Left cardiac atrium (tissue), 4 donors: ENCODE measurements at regions not wholly inside any gene's neighbourhood (a gene's known extent, or its start where the extent isn't known, plus 50 kb on each side); places are given as distances from the start of the nearest gene placed in this dataset.

Source experiments
- ATAC-seq, 2 donors: fragments of 200-7000 bp; cut with Tn5 transposase; one replicate each; pipeline ENCODE4 v1.9.1; 2020; ENCODE audit warnings: mild to moderate bottlenecking in 2 of 2, moderate library complexity in 2 of 2
- DNase-seq: peaks from one replicate; pipeline ENCODE4 v3.0.0-alpha.2; 2020
- intact Hi-C, 2 donors: fragments of 100-400 bp; cut with DNase I; formaldehyde crosslinking; loops; one replicate each; pipeline versions ENCODE4 v1.14.1 to v1.15.1; 2022 to 2023
- microRNA-seq, 2 donors: library from miRNA; unstranded; fragments of <30 nt; microRNA quantifications; one replicate each; pipeline ENCODE4 v1.2.0, GENCODE V29; 2020
- donor health status: DM: no; HTN: yes; CAD: no.
- donor health status: DM: no; HTN: yes; CAD: no; lungs with severe emphysema.
- donor health status: DM: yes; HTN: yes; CAD: no.
- donor health status: Dilated cardiomyopathy.

DNA sequence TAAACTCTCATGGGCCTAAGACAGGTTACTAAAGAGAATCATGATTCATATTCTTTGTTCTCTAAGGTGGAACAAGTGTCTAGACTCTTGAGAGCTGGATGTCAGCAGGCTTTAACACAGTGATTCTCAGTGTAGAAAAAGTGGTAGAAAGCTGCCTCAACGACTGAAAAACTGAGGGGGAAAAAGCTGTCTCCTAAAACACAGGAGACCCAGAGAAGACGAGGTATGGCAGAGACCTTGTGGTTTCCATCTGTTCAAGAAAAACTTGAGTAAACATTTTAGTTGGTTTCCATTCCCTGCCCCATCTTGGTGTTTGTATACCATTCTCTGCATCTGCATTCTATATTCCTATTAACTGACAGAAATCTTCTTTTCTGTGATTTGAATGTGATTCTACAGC, 57.6 kb upstream of the MAP3K7 start:
- intact Hi-C loops: no loop called here
- ATAC-seq (no peak), DNase-seq (no peak)

DNA sequence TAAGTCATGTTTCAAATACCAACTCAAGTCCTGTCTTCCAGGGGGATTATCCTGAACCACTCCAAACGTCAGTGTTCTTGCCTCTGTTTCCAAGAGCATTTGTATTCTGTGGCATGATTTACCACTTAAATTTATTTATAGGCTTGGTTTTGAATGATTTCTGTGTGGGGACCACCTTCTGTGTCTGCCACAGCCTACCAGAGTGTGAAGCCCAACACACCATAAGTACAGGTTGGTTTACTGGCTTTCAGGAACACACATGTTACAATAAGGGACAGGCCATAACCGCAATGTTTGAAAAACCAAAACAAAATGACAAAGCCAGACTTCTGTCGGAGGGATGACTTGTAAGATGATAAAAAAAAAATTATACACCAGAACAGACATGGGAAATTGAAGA, 56.5 kb upstream of the MAP3K7 start:
- no peak for ATAC-seq
- intact Hi-C loops: no loop called here
- no peak for DNase-seq

DNA sequence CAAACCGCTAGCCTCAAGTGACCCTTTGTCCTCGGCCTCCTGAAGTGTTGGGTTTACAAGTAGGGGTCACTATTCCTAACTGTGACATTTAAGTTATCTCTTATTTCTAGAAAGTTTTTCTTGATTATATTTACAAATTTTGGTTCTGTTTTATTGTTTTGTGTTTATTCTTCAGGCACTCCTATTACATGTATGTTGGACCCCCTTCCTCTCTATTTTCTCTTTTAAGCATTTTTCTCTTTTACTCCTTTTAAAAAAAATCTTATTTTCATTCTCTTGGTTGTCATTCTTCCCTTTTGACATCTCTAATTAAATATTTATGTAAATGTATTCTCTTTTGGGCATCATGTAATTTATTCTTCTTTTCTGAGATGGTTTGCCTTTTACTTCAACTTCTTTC, 50.4 kb upstream of the MAP3K7 start:
- intact Hi-C loops: no loop called here

More for the DNA sequence above, 50.4 kb upstream of the MAP3K7 start:
- DNase-seq (no peak), ATAC-seq (no peak)

Small RNAs in the stretch of these regions (microRNA-seq; reads per million reads assigned to microRNA genes)
- gene MIR4643: 0 reads per million in 2 donors
